K562 (cell line): ENCODE measurements at regions not wholly inside any gene's neighbourhood (a gene's known extent, or its start where the extent isn't known, plus 50 kb on each side); places are given as distances from the start of the nearest gene placed in this dataset.

Experiments
- ATAC-seq: fragments of 200-7000 bp; cut with Tn5 transposase; 3 replicates; pipeline ENCODE4 v1.9.1; 2020; ENCODE audit warnings: moderate library complexity
- BruUV-seq: library from RNA; stranded (reverse); fragments of 400-500 nt; replicated peaks from 2 replicates; lab custom pipeline; 2021; lab: Mats Ljungman, UMichigan
- CTCF ChIA-PET: fragments of 300-600 bp; formaldehyde crosslinking; extraction: SDS; loops from one replicate; lab custom pipeline; 2021; ENCODE audit warnings: low intra/inter-chr PET ratio; lab: Yijun Ruan, JAX
- POLR2A ChIA-PET: fragments of 300-600, 350-650 bp; sonication (Branson Sonifier 250); formaldehyde crosslinking; extraction: SDS; loops from one replicate; lab custom pipeline; 2021; ENCODE audit warnings: antibody characterized with exemption, inconsistent platforms; lab: Yijun Ruan, JAX
- DNase-seq, 4 experiments: peaks; one replicate each; pipeline versions ENCODE4 v3.0.0 to v3.0.0-alpha.2; 2011 to 2018; ENCODE audit warnings: low spot score in 3 of 4, mixed read lengths in 3 of 4; ENCODE audit errors: extremely low read depth in 1 of 4
- FAIRE-seq: peaks from 2 replicates; lab custom pipeline; 2011; peaks lifted over from hg19 to GRCh38; lab: Jason Lieb, UNC
- H2AFZ ChIP-seq: 2 replicates; pipeline ENCODE4 v1.6.0; 2011; ENCODE audit warnings: low read depth, low read length, control low read depth, inconsistent platforms
- H3K27ac ChIP-seq: fragments of 200-600 bp; 3 replicates; pipeline ENCODE4 v1.8.0; 2011; ENCODE audit warnings: low read depth, mild to moderate bottlenecking, control low read depth, inconsistent platforms, low read length, moderate library complexity, mixed read lengths; ENCODE audit errors: extremely low read depth
- H3K27me3 ChIP-seq, 2 experiments: fragments of 300-600 bp in 1 of 2; 2 replicates in 1 of 2; 3 replicates in 1 of 2; pipeline versions ENCODE4 v1.6.0 to v1.8.0; 2011; ENCODE audit warnings: inconsistent platforms in 2 of 2, low read length in 2 of 2, mild to moderate bottlenecking in 1 of 2, mixed read lengths in 1 of 2, moderate library complexity in 1 of 2; ENCODE audit not compliant: control insufficient read depth in 2 of 2, insufficient read depth in 2 of 2
- H3K36me3 ChIP-seq: fragments of 300-600 bp; 3 replicates; pipeline ENCODE4 v1.8.0; 2011; ENCODE audit warnings: mild to moderate bottlenecking, low read length, inconsistent platforms; ENCODE audit not compliant: control insufficient read depth, insufficient read depth
- H3K4me1 ChIP-seq, 2 experiments: fragments of 200-600 bp in 1 of 2; replicated peaks in 1 of 2; 2 replicates in 1 of 2; 3 replicates in 1 of 2; pipeline versions ENCODE4 v1.5.1 to v1.8.0; 2011; ENCODE audit warnings: inconsistent platforms in 2 of 2, low read length in 2 of 2, mild to moderate bottlenecking in 1 of 2, mixed read lengths in 1 of 2, moderate library complexity in 1 of 2; ENCODE audit not compliant: control insufficient read depth in 2 of 2, insufficient read depth in 2 of 2
- H3K4me2 ChIP-seq: 2 replicates; pipeline ENCODE4 v1.6.1; 2011; ENCODE audit warnings: low read length, control low read depth, inconsistent platforms, mixed read lengths; ENCODE audit not compliant: insufficient read depth
- H3K4me3 ChIP-seq: fragments of 200-600 bp; sonication (generic), shearing (Covaris generic); 2 replicates; pipeline ENCODE4 v1.5.1; 2016; ENCODE audit warnings: control low read depth, inconsistent platforms
- H3K79me2 ChIP-seq: fragments of 200-600 bp; 3 replicates; pipeline ENCODE4 v1.8.0; 2011; ENCODE audit warnings: low read length, inconsistent platforms; ENCODE audit not compliant: control insufficient read depth, insufficient read depth
- H3K9ac ChIP-seq, 2 experiments: 2 replicates each; pipeline versions ENCODE4 v1.6.0 to v1.6.1; 2011; ENCODE audit warnings: low read depth in 2 of 2, low read length in 2 of 2, control low read depth in 1 of 2, inconsistent platforms in 1 of 2, mild to moderate bottlenecking in 1 of 2, mixed read lengths in 1 of 2; ENCODE audit not compliant: insufficient read depth in 1 of 2
- H3K9me1 ChIP-seq: one replicate; pipeline ENCODE4 v1.6.0; 2011; ENCODE audit warnings: inconsistent platforms, mild to moderate bottlenecking, low read length, moderate library complexity; ENCODE audit not compliant: control insufficient read depth, insufficient read depth
- H3K9me3 ChIP-seq: replicated peaks from 2 replicates; pipeline ENCODE4 v1.5.1; 2011; ENCODE audit warnings: low read depth, low read length, inconsistent platforms; ENCODE audit not compliant: control insufficient read depth, insufficient read depth
- H4K20me1 ChIP-seq: replicated peaks from 2 replicates; pipeline ENCODE4 v1.6.1; 2011; ENCODE audit warnings: low read length, inconsistent platforms, mixed read lengths; ENCODE audit not compliant: control insufficient read depth, insufficient read depth
- ATF3 ChIP-seq, 2 experiments: fragments of 450-650 bp in 1 of 2; sonication (generic) in 1 of 2; formaldehyde crosslinking in 1 of 2; IDR thresholded peaks in 1 of 2; conservative IDR thresholded peaks in 1 of 2; 2 replicates each; pipeline versions ENCODE4 v1.6.1 to v1.8.1; 2016 to 2023; ENCODE audit warnings: mild to moderate bottlenecking in 2 of 2, moderate library complexity in 2 of 2, inconsistent platforms in 1 of 2, missing genetic modification reagents in 1 of 2
- BHLHE40 ChIP-seq: IDR thresholded peaks from 2 replicates; pipeline ENCODE4 v1.6.1; 2011; ENCODE audit warnings: low read length, improper control_type of control experiment
- BRD9 ChIP-seq: fragments of 450-650 bp; IDR thresholded peaks from 2 replicates; pipeline ENCODE4 v1.6.1; 2018; ENCODE audit warnings: low read depth; ENCODE audit not compliant: partially characterized antibody
- CBX3 ChIP-seq, 2 experiments: IDR thresholded peaks; 1 replicate in 1 of 2; 2 replicates in 1 of 2; pipeline ENCODE4 v1.6.1; 2012; ENCODE audit warnings: inconsistent platforms in 2 of 2, low read length in 2 of 2, borderline replicate concordance in 1 of 2, control low read depth in 1 of 2
- DDX20 ChIP-seq: fragments of 450-650 bp; IDR thresholded peaks from 2 replicates; pipeline ENCODE4 v1.6.1; 2016; ENCODE audit warnings: missing genetic modification characterization, low read depth, mild to moderate bottlenecking, missing compliant biosample characterization, moderate library complexity
- EZH2 ChIP-seq: IDR thresholded peaks from 2 replicates; pipeline ENCODE4 v1.6.1; 2012; ENCODE audit warnings: low read depth, mild to moderate bottlenecking, inconsistent platforms, low read length, borderline replicate concordance
- NFYB ChIP-seq: IDR thresholded peaks from 2 replicates; pipeline ENCODE4 v1.6.1; 2011; ENCODE audit warnings: mild to moderate bottlenecking, moderate library complexity; ENCODE audit not compliant: insufficient read length; ENCODE audit errors: extremely low read depth
- PATZ1 ChIP-seq: fragments of 250-450 bp; sonication (Bioruptor Pico); IDR thresholded peaks from 2 replicates; pipeline ENCODE4 v1.5.0; 2020; ENCODE audit warnings: mild to moderate bottlenecking, borderline replicate concordance
- SMARCE1 ChIP-seq: fragments of 450-650 bp; IDR thresholded peaks from 2 replicates; pipeline ENCODE4 v1.7.1; 2016; ENCODE audit warnings: mild to moderate bottlenecking
- SREBF1 ChIP-seq: fragments of 150-350 bp; IDR thresholded peaks from 2 replicates; pipeline ENCODE4 v1.6.1; 2014; ENCODE audit warnings: antibody characterized with exemption, low read depth, low read length, borderline replicate concordance
- SRF ChIP-seq, 2 experiments: fragments of 250-450, 450-650 bp in 1 of 2; sonication (Bioruptor Pico) in 1 of 2; sonication (generic) in 1 of 2; formaldehyde crosslinking; IDR thresholded peaks; 2 replicates each; pipeline versions ENCODE4 v1.5.0 to v1.5.1; 2020 to 2022; ENCODE audit warnings: mild to moderate bottlenecking in 1 of 2, missing genetic modification reagents in 1 of 2
- TFAM ChIP-seq: fragments of 250-450 bp; sonication (Bioruptor Pico); conservative IDR thresholded peaks from 2 replicates; pipeline ENCODE4 v1.5.0; 2021; ENCODE audit warnings: mild to moderate bottlenecking, moderate library complexity
- ZNF24 ChIP-seq: fragments of 450-650 bp; IDR thresholded peaks from 2 replicates; pipeline ENCODE4 v1.6.1; 2016
- WGBS: fragments of 100-300 bp; shearing (Covaris generic); methylation state at CpG from one replicate; pipeline ENCODE4 v1.1.6; 2016; ENCODE audit warnings: low coverage, mixed read lengths; ENCODE audit not compliant: insufficient coverage; ENCODE audit errors: missing lambda C conversion rate; 5-methylcytosine and 5-hydroxymethylcytosine counted together
- in situ Hi-C: fragments of 300-500 bp; cut with MboI; formaldehyde crosslinking; loops from 4 replicates; pipeline ENCODE4 v1.15.0; 2018; ENCODE audit warnings: inconsistent platforms, mixed read lengths
- intact Hi-C: fragments of 100-400 bp; cut with micrococcal nuclease; formaldehyde crosslinking; loops from 2 replicates; pipeline ENCODE4 v1.14.2; 2022

- Histone ChIP-seq H3K79me2 (no peaks in the 10 kb centered on the region), H3K27me3 (no peaks in the 10 kb centered on the region), H3K9me3 (peaks cover 2% of the 10 kb centered on the region; the same call in 1 of the 2 replicates), H3K4me2 (no peak overlapping the region), H3K4me1 (no peaks in the 10 kb centered on the region), H2AFZ (no peak overlapping the region), H3K4me3 (no peak overlapping the region), H3K9ac (no peak overlapping the region), H3K36me3 (no peaks in the 10 kb centered on the region), H3K27ac (no peak overlapping the region), H4K20me1 (no peaks in the 10 kb centered on the region), H3K9me1 (no peaks in the 10 kb centered on the region)
- POLR2A ChIA-PET: no interaction called here
- CTCF ChIA-PET: no interaction called here
- TF ChIP-seq PATZ1 (CRISPR knock-in tag) (no peak), NFYB (no peak), TFAM (no peak), CBX3 (IDR thresholded peaks at IDR 0.05; ENCODE audit: borderline replicate concordance in 1 of 2, low read length in 2 of 2) (no peak), ZNF24 (no peak), SMARCE1 (no peak), ATF3 (IDR thresholded peaks at IDR 0.05) (no peak), ATF3 (CRISPR knock-in tag; conservative IDR thresholded peaks at IDR 0.05) (no peak), EZH2 (no peak), SRF (CRISPR knock-in tag; IDR thresholded peaks at IDR 0.05) (no peak), BHLHE40 (no peak), DDX20 (tag) (no peak), SREBF1 (no peak), BRD9 (no peak)
- in situ Hi-C loops (no loop called here), intact Hi-C loops (no loop called here)
- no TSS peak for BruUV-seq
- FAIRE-seq (no peak), DNase-seq (no peak), ATAC-seq (no peak)
- WGBS: 0% methylated on average over 4 of the region's 4 CpGs
These were observed 854.8 kb upstream of the KLHL29 start for GRCh38 chr2:22530131-22530530.
